ENCODE measurements at regions not wholly inside any gene's neighbourhood (a gene's known extent, or its start where the extent isn't known, plus 50 kb on each side); places are given as distances from the start of the nearest gene placed in this dataset.

- DNase-seq (ENCODE audit: extremely low spot score, unreplicated experiment), result no peak
- H3K27me3 Mint-ChIP-seq, result no peaks in the 10 kb centered on the region
- H3K36me3 Mint-ChIP-seq, result peaks cover 5% of the 10 kb centered on the region
- TF ChIP-seq CTCF (conservative IDR thresholded peaks at IDR 0.05), result no peak
- peak overlapping the region; percentile 86 for H3K27ac Mint-ChIP-seq
- no peaks in the 10 kb centered on the region for H3K9me3 Mint-ChIP-seq
- peaks cover 27% of the 10 kb centered on the region for H3K4me1 Mint-ChIP-seq (ENCODE audit: unreplicated experiment)
- peak overlapping the region; percentile 85 for H3K4me3 Mint-ChIP-seq
Observed at GRCh38 chr21:16419188-16419921, 689.6 kb downstream of the USP25 start.

GRCh38 chr21:16420031-16420724 lies 690.4 kb downstream of the USP25 start:
- no peak for TF ChIP-seq CTCF (conservative IDR thresholded peaks at IDR 0.05)
- no peak for DNase-seq (ENCODE audit: extremely low spot score, unreplicated experiment)
- H3K4me3 Mint-ChIP-seq, result peak overlapping the region; percentile 85
- H3K4me1 Mint-ChIP-seq (ENCODE audit: unreplicated experiment), result peaks cover 30% of the 10 kb centered on the region
- peak overlapping the region; percentile 86 for H3K27ac Mint-ChIP-seq
- no peaks in the 10 kb centered on the region for H3K9me3 Mint-ChIP-seq
- H3K36me3 Mint-ChIP-seq, result peaks cover 5% of the 10 kb centered on the region
- no peaks in the 10 kb centered on the region for H3K27me3 Mint-ChIP-seq

GRCh38 chr21:16421007-16421406 lies 691.2 kb downstream of the USP25 start:
- DNase-seq (ENCODE audit: extremely low spot score, unreplicated experiment), result no peak
- H3K9me3 Mint-ChIP-seq, result no peaks in the 10 kb centered on the region
- H3K27ac Mint-ChIP-seq, result no peak overlapping the region
- peaks cover 30% of the 10 kb centered on the region for H3K4me1 Mint-ChIP-seq (ENCODE audit: unreplicated experiment)
- H3K4me3 Mint-ChIP-seq, result no peak overlapping the region
- H3K36me3 Mint-ChIP-seq, result peaks cover 5% of the 10 kb centered on the region
- no peaks in the 10 kb centered on the region for H3K27me3 Mint-ChIP-seq
- TF ChIP-seq CTCF (conservative IDR thresholded peaks at IDR 0.05), result no peak

- Mint-ChIP-seq H3K4me1 (ENCODE audit: unreplicated experiment) (peaks cover 30% of the 10 kb centered on the region), H3K4me3 (no peak overlapping the region), H3K36me3 (no peaks in the 10 kb centered on the region), H3K27me3 (no peaks in the 10 kb centered on the region), H3K27ac (no peak overlapping the region), H3K9me3 (no peaks in the 10 kb centered on the region)
- TF ChIP-seq CTCF (conservative IDR thresholded peaks at IDR 0.05), result no peak
- no peak for DNase-seq (ENCODE audit: extremely low spot score, unreplicated experiment)
Observed at GRCh38 chr21:16421965-16422364, 692.2 kb downstream of the USP25 start.

- no peak for TF ChIP-seq CTCF (conservative IDR thresholded peaks at IDR 0.05)
- DNase-seq (ENCODE audit: extremely low spot score, unreplicated experiment), result no peak
- peak overlapping the region; percentile 44 for H3K4me3 Mint-ChIP-seq
Observed at GRCh38 chr21:16422702-16423101, 692.9 kb downstream of the USP25 start.

More at GRCh38 chr21:16422702-16423101, 692.9 kb downstream of the USP25 start:
- Mint-ChIP-seq H3K9me3 (no peaks in the 10 kb centered on the region), H3K27ac (no peak overlapping the region), H3K36me3 (no peaks in the 10 kb centered on the region), H3K4me1 (ENCODE audit: unreplicated experiment) (peaks cover 30% of the 10 kb centered on the region), H3K27me3 (no peaks in the 10 kb centered on the region)

Data from type B pancreatic cell (in vitro differentiated cells).